Astrocyte (in vitro differentiated cells and primary cell): ENCODE measurements at regions not wholly inside any gene's neighbourhood (a gene's known extent, or its start where the extent isn't known, plus 50 kb on each side); places are given as distances from the start of the nearest gene placed in this dataset.

Experiments
- DNase-seq: peaks from one replicate; pipeline ENCODE4 v3.0.0-alpha.2; 2010; ENCODE audit warnings: low read depth
- FAIRE-seq: peaks from 2 replicates; lab custom pipeline; 2011; peaks lifted over from hg19 to GRCh38; lab: Jason Lieb, UNC
- H2AFZ ChIP-seq: 2 replicates; pipeline ENCODE4 v1.6.0; 2012; ENCODE audit warnings: low read depth, low read length, inconsistent platforms
- H3K27ac ChIP-seq: 2 replicates; pipeline ENCODE4 v1.5.1; 2011; ENCODE audit warnings: low read depth, low read length, inconsistent platforms
- H3K27me3 ChIP-seq: 2 replicates; pipeline ENCODE4 v1.6.0; 2011; ENCODE audit warnings: low read length, inconsistent platforms; ENCODE audit not compliant: insufficient read depth
- H3K36me3 ChIP-seq: 2 replicates; pipeline ENCODE4 v1.5.1; 2011; ENCODE audit warnings: low read length, inconsistent platforms; ENCODE audit not compliant: insufficient read depth
- H3K4me1 ChIP-seq: 2 replicates; pipeline ENCODE4 v1.5.1; 2011; ENCODE audit warnings: low read length, inconsistent platforms; ENCODE audit not compliant: insufficient read depth
- H3K4me2 ChIP-seq: 2 replicates; pipeline ENCODE4 v1.6.0; 2012; ENCODE audit warnings: low read length, inconsistent platforms
- H3K4me3 ChIP-seq: 2 replicates; pipeline ENCODE4 v1.5.1; 2011; ENCODE audit warnings: low read depth, mild to moderate bottlenecking, low read length, inconsistent platforms; ENCODE audit not compliant: insufficient read depth
- H3K79me2 ChIP-seq: 2 replicates; pipeline ENCODE4 v1.6.0; 2012; ENCODE audit warnings: mild to moderate bottlenecking, low read length, inconsistent platforms; ENCODE audit not compliant: insufficient read depth
- H3K9ac ChIP-seq: 2 replicates; pipeline ENCODE4 v1.6.0; 2012; ENCODE audit warnings: mild to moderate bottlenecking, low read length, inconsistent platforms
- H3K9me3 ChIP-seq: 2 replicates; pipeline ENCODE4 v1.5.1; 2012; ENCODE audit warnings: low read depth, mild to moderate bottlenecking, low read length, inconsistent platforms; ENCODE audit not compliant: insufficient read depth
- H4K20me1 ChIP-seq: 2 replicates; pipeline ENCODE4 v1.6.0; 2012; ENCODE audit warnings: low read length, inconsistent platforms; ENCODE audit not compliant: insufficient read depth
- H3K27ac Mint-ChIP-seq: one replicate; pipeline ENCODE4 v1.8.0; 2021; ENCODE audit warnings: mild to moderate bottlenecking, mixed read lengths; ENCODE audit not compliant: unreplicated experiment
- H3K27me3 Mint-ChIP-seq: one replicate; pipeline ENCODE4 v1.8.0; 2021; ENCODE audit warnings: low read depth, mixed read lengths; ENCODE audit not compliant: unreplicated experiment
- H3K36me3 Mint-ChIP-seq: one replicate; pipeline ENCODE4 v1.8.0; 2021; ENCODE audit warnings: low read depth, mixed read lengths; ENCODE audit not compliant: unreplicated experiment
- H3K4me1 Mint-ChIP-seq: one replicate; pipeline ENCODE4 v1.8.0; 2021; ENCODE audit warnings: low read depth, mixed read lengths; ENCODE audit not compliant: unreplicated experiment
- H3K4me3 Mint-ChIP-seq: one replicate; pipeline ENCODE4 v1.8.0; 2021; ENCODE audit warnings: mild to moderate bottlenecking, moderate library complexity, mixed read lengths; ENCODE audit not compliant: unreplicated experiment
- H3K9me3 Mint-ChIP-seq: one replicate; pipeline ENCODE4 v1.8.0; 2021; ENCODE audit warnings: mild to moderate bottlenecking, mixed read lengths; ENCODE audit not compliant: unreplicated experiment
- CTCF ChIP-seq: IDR thresholded peaks from 2 replicates; pipeline ENCODE4 v1.5.1; 2011; ENCODE audit warnings: low read depth, mild to moderate bottlenecking, inconsistent platforms, low read length, moderate library complexity; ENCODE audit not compliant: insufficient read depth
- EZH2 ChIP-seq: IDR thresholded peaks from 2 replicates; pipeline ENCODE4 v1.6.1; 2012; ENCODE audit warnings: mild to moderate bottlenecking, low read length, inconsistent platforms; ENCODE audit not compliant: insufficient read depth

GRCh38 chr2:129895061-129895460, 84.4 kb upstream of the RAB6C start:
- H4K20me1 ChIP-seq, result no peaks in the 10 kb centered on the region
- no peaks in the 10 kb centered on the region for H3K4me1 ChIP-seq
- no peak overlapping the region for H3K4me2 ChIP-seq
- DNase-seq, result no peak
- no peak for FAIRE-seq
- Mint-ChIP-seq H3K36me3 (peaks cover 2% of the 10 kb centered on the region), H3K27ac (no peak overlapping the region), H3K4me1 (no peaks in the 10 kb centered on the region), H3K9me3 (peaks cover 2% of the 10 kb centered on the region), H3K4me3 (no peak overlapping the region), H3K27me3 (peaks cover 16% of the 10 kb centered on the region)
- H3K36me3 ChIP-seq, result no peaks in the 10 kb centered on the region
- H2AFZ ChIP-seq, result no peak overlapping the region
- H3K79me2 ChIP-seq, result no peaks in the 10 kb centered on the region
- H3K9ac ChIP-seq, result no peak overlapping the region
- no peak overlapping the region for H3K4me3 ChIP-seq
- no peaks in the 10 kb centered on the region for H3K27me3 ChIP-seq
- peaks cover 5% of the 10 kb centered on the region for H3K9me3 ChIP-seq
- TF ChIP-seq CTCF, result no peak
- no peak for TF ChIP-seq EZH2
- H3K27ac ChIP-seq, result no peak overlapping the region

GRCh38 chr2:129895526-129896082, 83.9 kb upstream of the RAB6C start:
- Histone ChIP-seq H3K4me3 (no peak overlapping the region), H3K4me1 (no peaks in the 10 kb centered on the region), H3K27ac (no peak overlapping the region), H3K36me3 (no peaks in the 10 kb centered on the region), H3K9me3 (peaks cover 5% of the 10 kb centered on the region), H3K4me2 (no peak overlapping the region), H3K9ac (no peak overlapping the region), H3K79me2 (no peaks in the 10 kb centered on the region), H2AFZ (no peak overlapping the region), H3K27me3 (no peaks in the 10 kb centered on the region), H4K20me1 (no peaks in the 10 kb centered on the region)
- no peak overlapping the region for H3K4me3 Mint-ChIP-seq
- peaks cover 16% of the 10 kb centered on the region for H3K27me3 Mint-ChIP-seq
- DNase-seq, result no peak
- no peak overlapping the region for H3K27ac Mint-ChIP-seq
- H3K9me3 Mint-ChIP-seq, result peaks cover 2% of the 10 kb centered on the region
- TF ChIP-seq CTCF (no peak), EZH2 (no peak)
- no peaks in the 10 kb centered on the region for H3K4me1 Mint-ChIP-seq
- H3K36me3 Mint-ChIP-seq, result peaks cover 2% of the 10 kb centered on the region
- no peak for FAIRE-seq

GRCh38 chr2:129896226-129897100, 83.0 kb upstream of the RAB6C start:
- Histone ChIP-seq H3K27me3 (no peaks in the 10 kb centered on the region), H3K36me3 (no peaks in the 10 kb centered on the region), H3K79me2 (no peaks in the 10 kb centered on the region), H4K20me1 (no peaks in the 10 kb centered on the region), H3K9ac (no peak overlapping the region), H3K4me3 (no peak overlapping the region), H3K9me3 (peaks cover 5% of the 10 kb centered on the region), H3K27ac (no peak overlapping the region), H3K4me2 (no peak overlapping the region), H3K4me1 (no peaks in the 10 kb centered on the region), H2AFZ (no peak overlapping the region)
- DNase-seq, result no peak
- TF ChIP-seq CTCF (no peak), EZH2 (no peak)
- Mint-ChIP-seq H3K4me3 (no peak overlapping the region), H3K36me3 (peaks cover 2% of the 10 kb centered on the region), H3K27me3 (peaks cover 16% of the 10 kb centered on the region), H3K4me1 (no peaks in the 10 kb centered on the region), H3K9me3 (peaks cover 2% of the 10 kb centered on the region), H3K27ac (no peak overlapping the region)
- no peak for FAIRE-seq
